HG02981 (cell line): ENCODE measurements at regions not wholly inside any gene's neighbourhood (a gene's known extent, or its start where the extent isn't known, plus 50 kb on each side); places are given as distances from the start of the nearest gene placed in this dataset.

Source experiments
- ATAC-seq: cut with Tn5 transposase; IDR thresholded peaks from one replicate; pipeline ENCODE4 v1.9.1; 2021; ENCODE audit warnings: mild to moderate bottlenecking, moderate library complexity; ENCODE audit not compliant: unreplicated experiment

DNA sequence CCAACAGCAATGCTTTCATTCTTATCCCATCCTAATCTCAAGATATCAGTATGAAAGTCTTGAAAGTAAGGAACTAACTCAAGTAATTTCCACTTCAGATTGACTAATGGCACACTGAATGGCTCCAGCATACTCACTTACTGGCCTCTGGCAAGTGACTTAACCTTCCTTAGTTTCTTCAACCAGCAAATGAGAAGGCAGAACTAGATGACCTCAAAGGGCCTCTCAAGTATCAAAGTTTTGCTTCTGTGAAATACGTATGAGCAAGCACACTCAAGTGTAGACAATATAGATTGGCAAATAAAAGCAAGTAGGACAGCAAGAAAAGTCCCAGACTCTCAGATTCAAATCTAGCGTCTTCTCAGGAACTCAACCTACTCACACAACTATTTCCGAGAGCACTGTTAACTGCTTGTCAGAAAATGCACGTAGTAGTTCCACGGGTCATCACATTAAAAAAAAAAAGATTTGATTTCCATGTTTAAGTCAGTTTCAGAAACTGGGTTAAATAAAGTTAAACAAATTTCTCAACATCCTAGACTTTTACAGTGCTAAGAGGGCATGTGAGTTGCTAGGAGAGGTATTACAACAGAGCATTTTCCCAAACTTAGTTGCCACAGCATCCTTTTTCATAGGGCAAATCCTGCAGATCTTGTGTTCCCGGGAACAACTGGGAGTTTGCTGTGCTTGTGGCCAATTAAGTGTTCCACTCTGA lies 276.9 kb upstream of the KLF14 start:
- no peak for ATAC-seq

DNA sequence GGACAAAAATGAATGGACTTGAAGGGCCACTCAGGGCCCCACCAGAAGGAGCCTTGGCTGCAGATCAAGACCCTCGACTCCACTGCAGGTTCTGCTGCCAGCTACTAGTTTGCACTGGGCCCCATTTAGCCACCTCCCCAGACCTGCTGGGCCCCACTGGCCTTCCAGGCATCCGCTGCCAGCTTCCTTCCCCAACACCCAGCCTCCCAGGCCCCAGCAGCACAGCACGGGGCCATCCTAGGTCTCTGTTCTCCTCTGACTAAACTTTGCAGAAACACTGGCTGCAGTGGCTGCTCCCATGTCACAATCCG lies 277.4 kb upstream of the KLF14 start:
- ATAC-seq, result no peak

DNA sequence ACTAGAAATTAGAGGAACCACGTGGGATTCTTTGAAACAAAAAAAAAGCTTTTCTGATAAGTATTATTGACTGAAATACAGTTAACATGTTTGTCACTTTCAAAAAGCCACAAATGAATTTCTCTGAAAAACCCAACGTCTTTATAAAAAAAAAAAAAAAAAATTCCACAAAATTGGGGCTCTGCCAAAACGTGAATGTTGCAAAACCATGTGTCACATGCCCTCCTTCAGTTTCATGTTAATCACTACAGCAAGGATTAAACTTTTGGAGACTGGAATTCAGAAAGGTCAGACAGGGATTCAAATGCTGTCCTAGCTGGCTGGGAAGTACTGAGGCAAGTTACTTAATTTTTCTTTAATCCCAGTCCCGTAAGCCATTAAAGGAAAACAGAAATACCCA lies 278.0 kb upstream of the KLF14 start:
- ATAC-seq, result no peak

DNA sequence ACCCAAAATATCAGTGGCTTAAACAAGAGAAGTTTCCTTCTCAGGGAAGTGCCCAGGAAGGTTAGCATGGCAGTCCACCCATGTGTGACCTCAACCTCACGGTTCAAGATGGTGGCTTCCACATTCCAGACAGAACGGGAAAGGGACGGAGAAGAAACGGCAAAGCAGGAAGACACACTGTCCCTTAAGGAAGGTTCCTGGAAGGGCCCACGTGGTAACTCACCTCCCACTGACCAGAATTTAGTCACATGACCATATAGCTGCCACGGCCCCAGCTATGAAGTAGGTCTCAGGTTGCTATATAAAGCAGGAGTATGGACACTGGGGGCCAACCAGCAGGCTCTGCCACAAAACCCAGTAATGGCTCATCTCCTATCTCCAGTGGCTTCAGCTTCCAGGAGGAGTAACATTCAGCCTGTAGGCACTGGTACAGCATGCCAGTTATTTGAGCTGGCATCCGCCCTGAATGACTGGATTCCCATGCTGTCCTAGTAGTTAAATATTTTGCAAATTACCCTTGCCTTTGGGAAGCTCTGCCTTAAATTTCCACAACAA lies 278.5 kb upstream of the KLF14 start:
- no peak for ATAC-seq

DNA sequence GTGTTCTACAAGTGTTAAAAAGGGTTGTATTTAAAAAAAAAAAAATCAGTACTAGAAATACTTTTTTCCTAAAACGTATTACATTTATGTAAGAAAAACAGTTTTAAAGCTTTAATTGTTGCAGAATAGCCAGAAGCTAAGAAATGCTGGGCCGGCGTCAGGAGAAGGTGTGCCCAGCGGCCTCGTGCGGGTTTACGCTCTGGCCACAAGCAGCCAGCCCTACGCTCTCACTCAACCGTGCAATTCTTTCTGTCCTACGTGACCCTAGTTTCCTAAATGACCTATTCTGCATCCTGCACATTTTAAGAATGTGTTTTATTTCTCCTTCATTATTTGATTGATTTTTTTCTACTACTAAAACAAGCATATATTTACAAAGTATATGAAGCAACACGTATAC lies 279.7 kb upstream of the KLF14 start:
- no peak for ATAC-seq

- ATAC-seq, result no peak
These were observed 281.1 kb upstream of the KLF14 start for GRCh38 chr7:131014906-131015656.

DNA sequence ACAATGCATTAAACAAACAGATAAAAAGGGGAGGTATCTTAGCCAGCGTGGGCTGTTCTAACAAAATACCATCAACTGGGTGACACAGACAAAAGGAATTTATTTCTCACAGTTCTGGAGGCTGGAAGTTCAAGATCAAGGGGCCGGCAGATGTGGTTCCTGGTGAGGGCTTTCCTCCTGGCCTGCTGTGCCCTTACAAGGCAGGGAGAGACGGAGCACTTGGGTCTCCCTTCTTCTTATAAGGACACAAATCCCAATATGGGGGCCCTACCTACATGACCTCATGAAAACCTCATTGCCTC lies 281.6 kb upstream of the KLF14 start:
- ATAC-seq, result no peak

- no peak for ATAC-seq
These were observed 282.2 kb upstream of the KLF14 start for GRCh38 chr7:131016230-131016629.

GRCh38 chr7:131019351-131019750 lies 285.3 kb upstream of the KLF14 start:
- no peak for ATAC-seq

GRCh38 chr7:131020759-131021261 lies 286.8 kb upstream of the KLF14 start:
- no peak for ATAC-seq

DNA sequence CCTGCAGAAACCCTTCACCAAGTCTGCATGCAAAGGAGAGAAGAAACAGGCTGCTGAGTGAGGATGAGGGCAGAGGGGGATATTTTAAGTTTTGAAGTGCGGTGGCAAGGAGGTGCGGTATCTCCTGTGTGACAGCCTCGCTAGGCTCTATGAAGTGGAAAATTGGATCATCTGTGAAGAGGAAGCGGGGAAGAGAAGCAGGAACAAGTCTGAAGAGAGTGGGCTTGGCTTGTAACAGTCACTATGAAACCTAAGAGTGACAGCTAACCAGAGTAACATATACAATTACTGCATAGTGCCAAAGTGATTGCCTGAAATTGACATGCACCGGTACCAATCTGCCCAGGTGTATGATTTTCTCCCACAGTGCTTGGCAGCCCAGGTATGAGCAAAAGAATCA lies 287.5 kb upstream of the KLF14 start:
- ATAC-seq, result peak; percentile 45

DNA sequence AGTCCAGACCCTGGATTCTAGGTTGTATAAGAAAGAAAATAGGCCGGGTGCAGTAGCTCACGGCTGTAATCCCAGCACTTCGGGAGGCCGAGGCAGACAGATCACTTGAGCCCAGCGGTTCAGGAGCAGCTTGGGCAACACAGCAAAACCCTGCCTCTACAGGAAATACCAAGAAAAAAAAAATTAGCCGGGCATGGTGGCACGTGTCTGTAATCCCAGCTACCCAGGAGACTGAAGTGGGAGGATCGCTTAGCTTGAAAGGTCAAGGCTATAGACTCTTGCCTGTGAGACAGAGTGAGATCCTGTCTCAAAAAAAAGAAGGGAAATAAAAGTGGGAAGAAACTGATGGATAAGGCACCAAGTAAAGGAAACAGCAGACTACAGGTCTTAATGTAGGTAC lies 287.9 kb upstream of the KLF14 start:
- ATAC-seq, result no peak

DNA sequence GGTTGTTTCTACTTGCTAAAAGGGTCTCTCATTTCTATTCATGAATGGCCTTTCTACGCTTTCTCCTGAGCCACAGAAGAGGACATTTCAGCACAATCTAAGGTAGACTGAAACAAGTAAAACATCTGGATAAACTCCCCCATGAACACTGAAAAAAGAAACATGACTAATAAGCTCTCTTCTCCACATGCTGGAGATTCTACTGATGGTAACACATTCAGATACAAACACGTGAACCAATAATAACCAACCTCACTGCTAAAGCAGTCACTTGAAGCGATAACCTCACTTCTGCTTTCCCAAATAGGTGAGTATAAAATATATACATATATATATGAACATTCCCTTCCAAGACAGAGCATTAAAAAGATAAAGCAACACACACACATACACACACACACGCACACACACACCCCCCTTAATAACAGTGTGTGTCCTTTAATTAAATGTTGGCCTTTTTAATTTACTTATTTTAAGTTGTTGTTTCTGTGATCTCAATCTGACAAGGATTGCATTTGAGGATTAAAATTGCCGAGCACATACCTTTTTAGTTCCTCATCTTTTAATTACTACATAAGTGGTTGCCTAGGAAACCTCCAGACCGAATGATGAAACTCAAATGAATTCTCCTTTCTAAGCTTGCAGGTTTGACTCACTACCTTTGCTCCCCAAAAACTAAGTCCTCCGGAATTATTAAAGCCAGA lies 292.4 kb upstream of the KLF14 start:
- ATAC-seq, result no peak

GRCh38 chr7:131027287-131027773 lies 293.3 kb upstream of the KLF14 start:
- no peak for ATAC-seq

DNA sequence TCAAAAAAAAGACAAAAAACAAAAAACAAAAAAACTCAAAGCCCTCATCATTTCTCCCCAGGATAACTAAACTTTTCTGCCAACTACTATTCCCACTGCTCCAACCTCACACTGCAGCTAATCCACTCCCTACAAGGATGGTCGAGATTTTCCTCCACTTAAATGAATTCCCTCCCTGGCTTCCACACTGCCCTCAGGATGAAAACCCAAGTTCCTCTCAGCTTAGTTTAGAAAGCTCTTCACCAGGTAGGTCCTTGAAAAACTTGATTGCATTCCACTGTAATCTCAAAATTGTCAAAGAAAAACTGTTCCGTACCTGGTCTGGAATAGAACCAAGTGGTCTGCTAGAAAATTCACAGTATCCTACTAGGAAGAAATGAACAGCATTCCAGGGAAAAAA lies 294.3 kb upstream of the KLF14 start:
- no peak for ATAC-seq

- ATAC-seq, result no peak
These were observed 295.0 kb upstream of the KLF14 start for GRCh38 chr7:131029002-131029401.

GRCh38 chr7:131031099-131031868 lies 296.4 kb upstream of the MKLN1 start:
- peak; percentile 78 for ATAC-seq

- ATAC-seq, result no peak
These were observed 294.9 kb upstream of the MKLN1 start for GRCh38 chr7:131032786-131033185.

DNA sequence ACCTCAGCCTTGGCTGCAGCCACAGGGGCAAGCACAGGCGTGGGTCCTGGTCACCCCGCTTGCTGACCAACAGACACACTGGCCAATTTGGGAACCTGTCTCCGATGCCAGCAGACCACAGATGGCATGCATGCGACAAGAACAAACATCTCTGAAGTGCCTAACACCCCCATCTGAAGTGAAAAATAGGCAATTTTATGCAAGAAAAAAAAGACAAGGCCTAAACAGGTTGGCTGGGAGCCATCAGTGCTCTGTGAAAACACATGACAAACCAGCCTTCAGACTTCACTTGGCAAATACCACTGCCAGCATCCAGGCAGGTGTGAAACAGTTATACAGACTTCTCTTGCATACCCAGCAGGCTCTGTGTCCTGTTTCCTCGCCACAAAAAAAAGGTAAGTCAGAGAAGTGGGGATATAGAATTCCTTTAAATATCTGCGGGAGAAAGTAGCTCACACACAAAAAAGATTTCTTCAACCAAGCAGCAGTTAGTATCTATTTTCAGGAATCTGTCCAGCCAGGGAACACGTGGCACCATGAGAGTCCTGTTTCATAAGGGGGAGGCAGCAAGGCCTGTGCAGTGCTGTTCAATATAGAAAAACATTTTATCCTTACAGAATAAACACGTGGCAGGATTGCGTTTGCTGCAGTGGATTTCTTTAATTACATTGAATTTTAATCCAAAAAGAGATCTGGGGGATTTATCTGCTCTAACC lies 293.4 kb upstream of the MKLN1 start:
- ATAC-seq, result no peak

GRCh38 chr7:131035088-131035770 lies 292.4 kb upstream of the MKLN1 start:
- ATAC-seq, result no peak
